ENCODE measurements at regions not wholly inside any gene's neighbourhood (a gene's known extent, or its start where the extent isn't known, plus 50 kb on each side); places are given as distances from the start of the nearest gene placed in this dataset.

GRCh38 chrX:10062352-10062751 is 94.4 kb upstream of the CLCN4 start:
- Mint-ChIP-seq H3K9me3 (no peaks in the 10 kb centered on the region), H3K4me3 (no peak overlapping the region), H3K27ac (no peak overlapping the region), H3K4me1 (ENCODE audit: low read depth) (peaks cover 7% of the 10 kb centered on the region), H3K36me3 (ENCODE audit: low read depth) (no peaks in the 10 kb centered on the region), H3K27me3 (no peaks in the 10 kb centered on the region)

- no peaks in the 10 kb centered on the region for H3K9me3 Mint-ChIP-seq
- H3K4me1 Mint-ChIP-seq (ENCODE audit: low read depth): peaks cover 7% of the 10 kb centered on the region
- H3K27ac Mint-ChIP-seq: no peak overlapping the region
- no peak overlapping the region for H3K4me3 Mint-ChIP-seq
- no peaks in the 10 kb centered on the region for H3K27me3 Mint-ChIP-seq
- peaks cover 6% of the 10 kb centered on the region for H3K36me3 Mint-ChIP-seq (ENCODE audit: low read depth)
Measured at GRCh38 chrX:10062980-10063379, 93.8 kb upstream of the CLCN4 start.

- Mint-ChIP-seq H3K4me1 (ENCODE audit: low read depth) (peaks cover 7% of the 10 kb centered on the region), H3K27ac (no peak overlapping the region), H3K9me3 (no peaks in the 10 kb centered on the region), H3K27me3 (no peaks in the 10 kb centered on the region), H3K36me3 (ENCODE audit: low read depth) (peaks cover 6% of the 10 kb centered on the region), H3K4me3 (no peak overlapping the region)
Measured at GRCh38 chrX:10064736-10065135, 92.0 kb upstream of the CLCN4 start.

- Mint-ChIP-seq H3K4me1 (ENCODE audit: low read depth) (peaks cover 10% of the 10 kb centered on the region), H3K9me3 (no peaks in the 10 kb centered on the region), H3K4me3 (no peak overlapping the region), H3K27me3 (no peaks in the 10 kb centered on the region), H3K27ac (peak overlapping the region; percentile 45), H3K36me3 (ENCODE audit: low read depth) (peaks cover 6% of the 10 kb centered on the region)
Measured at GRCh38 chrX:10070714-10071436, 85.9 kb upstream of the CLCN4 start.

GRCh38 chrX:10071451-10072144 is 85.2 kb upstream of the CLCN4 start:
- H3K9me3 Mint-ChIP-seq: no peaks in the 10 kb centered on the region
- no peaks in the 10 kb centered on the region for H3K27me3 Mint-ChIP-seq
- peaks cover 10% of the 10 kb centered on the region for H3K4me1 Mint-ChIP-seq (ENCODE audit: low read depth)
- H3K36me3 Mint-ChIP-seq (ENCODE audit: low read depth): peaks cover 6% of the 10 kb centered on the region
- H3K4me3 Mint-ChIP-seq: no peak overlapping the region
- peak overlapping the region; percentile 45 for H3K27ac Mint-ChIP-seq

- Mint-ChIP-seq H3K9me3 (no peaks in the 10 kb centered on the region), H3K27ac (no peak overlapping the region), H3K27me3 (no peaks in the 10 kb centered on the region), H3K4me1 (ENCODE audit: low read depth) (peaks cover 19% of the 10 kb centered on the region), H3K4me3 (no peak overlapping the region), H3K36me3 (ENCODE audit: low read depth) (no peaks in the 10 kb centered on the region)
Measured at GRCh38 chrX:10072786-10073568, 83.8 kb upstream of the CLCN4 start.

- H3K4me1 Mint-ChIP-seq (ENCODE audit: low read depth): peaks cover 23% of the 10 kb centered on the region
- H3K9me3 Mint-ChIP-seq: no peaks in the 10 kb centered on the region
- no peak overlapping the region for H3K27ac Mint-ChIP-seq
Measured at GRCh38 chrX:10073671-10074070, 83.1 kb upstream of the CLCN4 start.

GRCh38 chrX:10074241-10074941 is 82.4 kb upstream of the CLCN4 start:
- Mint-ChIP-seq H3K27ac (no peak overlapping the region), H3K27me3 (no peaks in the 10 kb centered on the region), H3K4me3 (no peak overlapping the region), H3K9me3 (no peaks in the 10 kb centered on the region), H3K4me1 (ENCODE audit: low read depth) (peaks cover 23% of the 10 kb centered on the region), H3K36me3 (ENCODE audit: low read depth) (no peaks in the 10 kb centered on the region)

More at GRCh38 chrX:10073671-10074070, 83.1 kb upstream of the CLCN4 start:
- no peaks in the 10 kb centered on the region for H3K27me3 Mint-ChIP-seq
- H3K4me3 Mint-ChIP-seq: no peak overlapping the region
- no peaks in the 10 kb centered on the region for H3K36me3 Mint-ChIP-seq (ENCODE audit: low read depth)

- Mint-ChIP-seq H3K4me3 (no peak overlapping the region), H3K36me3 (ENCODE audit: low read depth) (no peaks in the 10 kb centered on the region), H3K4me1 (ENCODE audit: low read depth) (peaks cover 12% of the 10 kb centered on the region), H3K9me3 (no peaks in the 10 kb centered on the region), H3K27me3 (no peaks in the 10 kb centered on the region), H3K27ac (no peak overlapping the region)
Measured at GRCh38 chrX:10076765-10077164, 80.0 kb upstream of the CLCN4 start.

GRCh38 chrX:10077425-10078188 is 79.2 kb upstream of the CLCN4 start:
- H3K4me1 Mint-ChIP-seq (ENCODE audit: low read depth): peaks cover 18% of the 10 kb centered on the region
- no peaks in the 10 kb centered on the region for H3K27me3 Mint-ChIP-seq
- no peak overlapping the region for H3K4me3 Mint-ChIP-seq
- no peaks in the 10 kb centered on the region for H3K36me3 Mint-ChIP-seq (ENCODE audit: low read depth)
- H3K9me3 Mint-ChIP-seq: no peaks in the 10 kb centered on the region
- no peak overlapping the region for H3K27ac Mint-ChIP-seq

GRCh38 chrX:10078266-10078665 is 78.5 kb upstream of the CLCN4 start:
- Mint-ChIP-seq H3K36me3 (ENCODE audit: low read depth) (no peaks in the 10 kb centered on the region), H3K4me1 (ENCODE audit: low read depth) (peaks cover 25% of the 10 kb centered on the region), H3K27me3 (no peaks in the 10 kb centered on the region), H3K27ac (no peak overlapping the region), H3K9me3 (no peaks in the 10 kb centered on the region), H3K4me3 (no peak overlapping the region)

- peaks cover 35% of the 10 kb centered on the region for H3K4me1 Mint-ChIP-seq (ENCODE audit: low read depth)
- H3K27me3 Mint-ChIP-seq: no peaks in the 10 kb centered on the region
- no peaks in the 10 kb centered on the region for H3K9me3 Mint-ChIP-seq
- H3K27ac Mint-ChIP-seq: no peak overlapping the region
- no peak overlapping the region for H3K4me3 Mint-ChIP-seq
- H3K36me3 Mint-ChIP-seq (ENCODE audit: low read depth): no peaks in the 10 kb centered on the region
Measured at GRCh38 chrX:10079231-10079630, 77.5 kb upstream of the CLCN4 start.

- peak overlapping the region; percentile 19 for H3K27ac Mint-ChIP-seq
- no peaks in the 10 kb centered on the region for H3K9me3 Mint-ChIP-seq
Measured at GRCh38 chrX:10083809-10084208, 73.0 kb upstream of the CLCN4 start.

GRCh38 chrX:10085223-10085622 is 71.6 kb upstream of the CLCN4 start:
- H3K36me3 Mint-ChIP-seq (ENCODE audit: low read depth): no peaks in the 10 kb centered on the region
- H3K27ac Mint-ChIP-seq: no peak overlapping the region
- H3K27me3 Mint-ChIP-seq: no peaks in the 10 kb centered on the region
- H3K9me3 Mint-ChIP-seq: no peaks in the 10 kb centered on the region
- H3K4me3 Mint-ChIP-seq: no peak overlapping the region
- peaks cover 63% of the 10 kb centered on the region for H3K4me1 Mint-ChIP-seq (ENCODE audit: low read depth)

More at GRCh38 chrX:10083809-10084208, 73.0 kb upstream of the CLCN4 start:
- Mint-ChIP-seq H3K4me3 (no peak overlapping the region), H3K27me3 (no peaks in the 10 kb centered on the region), H3K36me3 (ENCODE audit: low read depth) (no peaks in the 10 kb centered on the region), H3K4me1 (ENCODE audit: low read depth) (peaks cover 58% of the 10 kb centered on the region)

Data from stimulated activated naive CD8-positive, alpha-beta T cell treated with anti-CD3 and anti-CD28 coated beads, Interleukin-15, Interleukin-2, amounts not matched to agents 100 ng/mL and 50 ng/mL, for 24 hours (primary cell).